ENCODE measurements at regions not wholly inside any gene's neighbourhood (a gene's known extent, or its start where the extent isn't known, plus 50 kb on each side); places are given as distances from the start of the nearest gene placed in this dataset.

DNA sequence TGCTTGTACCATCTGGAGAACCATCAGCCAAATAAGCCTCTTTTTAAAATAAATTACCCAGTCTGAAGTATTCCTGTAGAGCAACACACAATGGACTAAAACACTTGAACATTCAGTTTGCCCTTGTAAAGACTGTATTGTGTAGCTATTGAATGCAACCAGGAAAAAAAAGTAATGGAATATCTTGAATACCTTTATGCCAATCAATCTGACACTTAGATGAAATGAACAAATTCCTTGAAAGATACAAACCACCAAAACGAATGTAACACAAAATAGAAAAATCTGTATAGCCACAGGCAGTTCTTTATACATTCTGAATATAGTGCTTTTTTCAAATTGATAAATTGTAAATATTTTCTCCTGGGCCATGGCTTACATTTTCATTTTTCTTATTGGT lies 63.3 kb upstream of the KCNJ16 start:
- Histone ChIP-seq H3K9me2 (no peaks in the 10 kb centered on the region), H3K9ac (no peak overlapping the region), H4K20me1 (ENCODE audit: insufficient read depth) (no peaks in the 10 kb centered on the region), H3K4me2 (no peak overlapping the region), H3K4me3 (ENCODE audit: low read depth in 2 of 2, low read length in 1 of 2) (no peak overlapping the region), H3K27ac (ENCODE audit: low read depth in 2 of 2, low read length in 1 of 2) (no peak overlapping the region), H3K79me2 (ENCODE audit: insufficient read depth) (no peaks in the 10 kb centered on the region), H3F3A (replicated peaks; ENCODE audit: insufficient read depth) (no peaks in the 10 kb centered on the region), H3K27me3 (ENCODE audit: insufficient read depth) (no peaks in the 10 kb centered on the region), H2AFZ (ENCODE audit: low read depth) (no peak overlapping the region), H3K9me3 (no peaks in the 10 kb centered on the region; the same call in 1 of the 2 replicates), H3K36me3 (replicated peaks in 1 of 2; ENCODE audit: control insufficient read depth in 1 of 2, insufficient read depth in 2 of 2, low read length in 1 of 2) (no peaks in the 10 kb centered on the region), H3K4me1 (ENCODE audit: control insufficient read depth in 1 of 2, insufficient read depth in 2 of 2, low read depth in 1 of 2, low read length in 1 of 2) (no peaks in the 10 kb centered on the region; a peak in 1 of 4 replicates)
- ChIA-PET CTCF (interaction anchor here (0.7 kb wide), 1 partner anchor 405 kb away, joined by 3 read pairs; no protein-coding TSS in a partner anchor), POLR2A (no interaction called here)
- 22% methylated on average over 1 of the region's 1 CpG for WGBS (ENCODE audit: low lambda C conversion rate)
- no peak for DNase-seq
- no peak for TF ChIP-seq EZH2phosphoT487 (IDR thresholded peaks at IDR 0.05; ENCODE audit: borderline replicate concordance, low read depth)
- no peak for TF ChIP-seq SMC3 (IDR thresholded peaks at IDR 0.05; ENCODE audit: low read depth, low read length)
- TF ChIP-seq, protein P1, sequence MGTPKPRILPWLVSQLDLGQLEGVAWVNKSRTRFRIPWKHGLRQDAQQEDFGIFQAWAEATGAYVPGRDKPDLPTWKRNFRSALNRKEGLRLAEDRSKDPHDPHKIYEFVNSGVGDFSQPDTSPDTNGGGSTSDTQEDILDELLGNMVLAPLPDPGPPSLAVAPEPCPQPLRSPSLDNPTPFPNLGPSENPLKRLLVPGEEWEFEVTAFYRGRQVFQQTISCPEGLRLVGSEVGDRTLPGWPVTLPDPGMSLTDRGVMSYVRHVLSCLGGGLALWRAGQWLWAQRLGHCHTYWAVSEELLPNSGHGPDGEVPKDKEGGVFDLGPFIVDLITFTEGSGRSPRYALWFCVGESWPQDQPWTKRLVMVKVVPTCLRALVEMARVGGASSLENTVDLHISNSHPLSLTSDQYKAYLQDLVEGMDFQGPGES (IDR thresholded peaks at IDR 0.05; ENCODE audit: low read depth, low read length) = no peak
- TF ChIP-seq, protein P2, sequence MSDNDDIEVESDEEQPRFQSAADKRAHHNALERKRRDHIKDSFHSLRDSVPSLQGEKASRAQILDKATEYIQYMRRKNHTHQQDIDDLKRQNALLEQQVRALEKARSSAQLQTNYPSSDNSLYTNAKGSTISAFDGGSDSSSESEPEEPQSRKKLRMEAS (IDR thresholded peaks at IDR 0.05; ENCODE audit: low read depth) = no peak
- no peak for TF ChIP-seq POLR2AphosphoS5 (IDR thresholded peaks at IDR 0.05; ENCODE audit: low read depth, low read length)
- TF ChIP-seq TEAD4 (IDR thresholded peaks at IDR 0.05; ENCODE audit: borderline replicate concordance, insufficient read depth) = no peak
- no peak for TF ChIP-seq FOXM1 (IDR thresholded peaks at IDR 0.05; ENCODE audit: low read depth)
- TF ChIP-seq RXRA (IDR thresholded peaks at IDR 0.05; ENCODE audit: borderline replicate concordance, low read depth) = no peak
- no peak for TF ChIP-seq ELF1 (IDR thresholded peaks at IDR 0.05)
- TF ChIP-seq TAF1 (IDR thresholded peaks at IDR 0.05; ENCODE audit: borderline replicate concordance, low read depth, low read length) = no peak
- no peak for TF ChIP-seq GATA2 (CRISPR knock-in tag; IDR thresholded peaks at IDR 0.05)
- TF ChIP-seq MXI1 (IDR thresholded peaks at IDR 0.05; ENCODE audit: low read depth, low read length) = no peak

DNA sequence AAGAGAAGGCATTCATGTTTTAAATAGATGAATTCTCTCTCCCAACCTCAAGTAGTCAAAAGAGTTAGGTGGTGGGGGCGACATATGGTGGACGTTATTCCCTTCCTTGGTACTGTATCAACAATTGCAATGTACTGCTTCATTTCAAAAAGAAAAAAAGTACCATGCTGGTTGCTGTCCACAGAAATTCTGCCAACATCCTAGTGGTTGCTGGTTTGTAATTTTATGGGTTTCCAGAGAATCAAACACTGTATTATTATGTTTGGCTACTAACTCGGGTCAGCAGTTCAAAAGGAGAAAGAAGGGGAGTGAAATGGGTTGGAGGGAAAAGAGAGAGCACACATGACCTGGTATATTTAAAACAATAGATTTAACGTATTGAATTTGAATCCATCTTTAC lies 61.1 kb upstream of the KCNJ16 start:
- Histone ChIP-seq H3K27ac (ENCODE audit: low read depth in 2 of 2, low read length in 1 of 2) (no peak overlapping the region), H4K20me1 (ENCODE audit: insufficient read depth) (no peaks in the 10 kb centered on the region), H3K36me3 (replicated peaks in 1 of 2; ENCODE audit: control insufficient read depth in 1 of 2, insufficient read depth in 2 of 2, low read length in 1 of 2) (no peaks in the 10 kb centered on the region), H3K4me3 (ENCODE audit: low read depth in 2 of 2, low read length in 1 of 2) (no peak overlapping the region), H2AFZ (ENCODE audit: low read depth) (no peak overlapping the region; the same call in 1 of the 2 replicates), H3K4me2 (no peak overlapping the region), H3K9ac (no peak overlapping the region), H3F3A (replicated peaks; ENCODE audit: insufficient read depth) (no peaks in the 10 kb centered on the region), H3K79me2 (ENCODE audit: insufficient read depth) (no peaks in the 10 kb centered on the region), H3K9me3 (no peaks in the 10 kb centered on the region; the same call in 1 of the 2 replicates), H3K4me1 (ENCODE audit: control insufficient read depth in 1 of 2, insufficient read depth in 2 of 2, low read depth in 1 of 2, low read length in 1 of 2) (no peaks in the 10 kb centered on the region; a peak in 1 of 4 replicates), H3K27me3 (ENCODE audit: insufficient read depth) (no peaks in the 10 kb centered on the region), H3K9me2 (no peaks in the 10 kb centered on the region)
- ChIA-PET POLR2A (no interaction called here), CTCF (no interaction called here)
- 63% methylated on average over 4 of the region's 4 CpGs for WGBS (ENCODE audit: low lambda C conversion rate)
- TF ChIP-seq TEAD4 (IDR thresholded peaks at IDR 0.05; ENCODE audit: borderline replicate concordance, insufficient read depth) = no peak
- TF ChIP-seq, protein P3, sequence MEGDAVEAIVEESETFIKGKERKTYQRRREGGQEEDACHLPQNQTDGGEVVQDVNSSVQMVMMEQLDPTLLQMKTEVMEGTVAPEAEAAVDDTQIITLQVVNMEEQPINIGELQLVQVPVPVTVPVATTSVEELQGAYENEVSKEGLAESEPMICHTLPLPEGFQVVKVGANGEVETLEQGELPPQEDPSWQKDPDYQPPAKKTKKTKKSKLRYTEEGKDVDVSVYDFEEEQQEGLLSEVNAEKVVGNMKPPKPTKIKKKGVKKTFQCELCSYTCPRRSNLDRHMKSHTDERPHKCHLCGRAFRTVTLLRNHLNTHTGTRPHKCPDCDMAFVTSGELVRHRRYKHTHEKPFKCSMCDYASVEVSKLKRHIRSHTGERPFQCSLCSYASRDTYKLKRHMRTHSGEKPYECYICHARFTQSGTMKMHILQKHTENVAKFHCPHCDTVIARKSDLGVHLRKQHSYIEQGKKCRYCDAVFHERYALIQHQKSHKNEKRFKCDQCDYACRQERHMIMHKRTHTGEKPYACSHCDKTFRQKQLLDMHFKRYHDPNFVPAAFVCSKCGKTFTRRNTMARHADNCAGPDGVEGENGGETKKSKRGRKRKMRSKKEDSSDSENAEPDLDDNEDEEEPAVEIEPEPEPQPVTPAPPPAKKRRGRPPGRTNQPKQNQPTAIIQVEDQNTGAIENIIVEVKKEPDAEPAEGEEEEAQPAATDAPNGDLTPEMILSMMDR (IDR thresholded peaks at IDR 0.05) = no peak
- no peak for TF ChIP-seq SMC3 (IDR thresholded peaks at IDR 0.05; ENCODE audit: low read depth, low read length)
- TF ChIP-seq MEF2A (IDR thresholded peaks at IDR 0.05; ENCODE audit: borderline replicate concordance, low read depth) = no peak
- no peak for DNase-seq

Measured in SK-N-SH (cell line).